HG03520 (cell line): ENCODE measurements at regions not wholly inside any gene's neighbourhood (a gene's known extent, or its start where the extent isn't known, plus 50 kb on each side); places are given as distances from the start of the nearest gene placed in this dataset.

Experiments
- ATAC-seq: cut with Tn5 transposase; IDR thresholded peaks from one replicate; pipeline ENCODE4 v1.9.1; 2021; ENCODE audit warnings: mild to moderate bottlenecking, moderate library complexity; ENCODE audit not compliant: unreplicated experiment

GRCh38 chrX:45261005-45261404 lies 60.3 kb upstream of the DIPK2B start:
- no peak for ATAC-seq

- no peak for ATAC-seq
Measured at GRCh38 chrX:45258731-45259402, 58.2 kb upstream of the DIPK2B start.
